Mammary epithelial cell (primary cell): ENCODE measurements at regions not wholly inside any gene's neighbourhood (a gene's known extent, or its start where the extent isn't known, plus 50 kb on each side); places are given as distances from the start of the nearest gene placed in this dataset.

Experiments used
- EZH2 ChIP-seq: IDR thresholded peaks from 2 replicates; pipeline ENCODE4 v1.6.1; 2012; ENCODE audit warnings: low read length, inconsistent platforms, borderline replicate concordance
- TF ChIP-seq, protein P1 (sequence below), 2 donors: IDR thresholded peaks in 1 of 2; conservative IDR thresholded peaks in 1 of 2; 2 replicates each; pipeline ENCODE4 v1.5.1; 2011 to 2012; ENCODE audit warnings: inconsistent platforms in 2 of 2, low read length in 2 of 2, mild to moderate bottlenecking in 2 of 2, control low read depth in 1 of 2, low read depth in 1 of 2; ENCODE audit not compliant: insufficient read depth in 1 of 2; ENCODE audit errors: extremely low read depth in 1 of 2

DNA sequence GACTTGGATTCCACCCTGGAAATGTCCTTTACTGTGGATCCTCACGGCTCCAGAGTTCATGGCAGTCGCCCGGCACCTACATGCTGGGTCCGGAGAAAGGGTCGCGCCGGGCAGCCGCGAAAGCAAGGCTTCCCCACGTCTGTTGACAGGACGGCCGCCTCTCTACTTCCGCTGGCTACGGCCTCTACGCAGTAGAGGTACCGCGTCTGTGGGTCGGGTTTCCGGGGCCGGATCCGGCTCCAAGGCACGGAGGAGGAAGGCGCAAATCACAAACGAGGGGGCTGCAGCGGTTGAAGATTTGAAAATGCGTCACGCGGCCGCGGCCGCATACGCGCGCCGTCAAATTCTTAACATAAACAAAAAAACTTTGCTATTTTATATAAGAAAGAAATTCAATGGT lies 649.6 kb downstream of the REEP3 start:
- TF ChIP-seq, protein P1, sequence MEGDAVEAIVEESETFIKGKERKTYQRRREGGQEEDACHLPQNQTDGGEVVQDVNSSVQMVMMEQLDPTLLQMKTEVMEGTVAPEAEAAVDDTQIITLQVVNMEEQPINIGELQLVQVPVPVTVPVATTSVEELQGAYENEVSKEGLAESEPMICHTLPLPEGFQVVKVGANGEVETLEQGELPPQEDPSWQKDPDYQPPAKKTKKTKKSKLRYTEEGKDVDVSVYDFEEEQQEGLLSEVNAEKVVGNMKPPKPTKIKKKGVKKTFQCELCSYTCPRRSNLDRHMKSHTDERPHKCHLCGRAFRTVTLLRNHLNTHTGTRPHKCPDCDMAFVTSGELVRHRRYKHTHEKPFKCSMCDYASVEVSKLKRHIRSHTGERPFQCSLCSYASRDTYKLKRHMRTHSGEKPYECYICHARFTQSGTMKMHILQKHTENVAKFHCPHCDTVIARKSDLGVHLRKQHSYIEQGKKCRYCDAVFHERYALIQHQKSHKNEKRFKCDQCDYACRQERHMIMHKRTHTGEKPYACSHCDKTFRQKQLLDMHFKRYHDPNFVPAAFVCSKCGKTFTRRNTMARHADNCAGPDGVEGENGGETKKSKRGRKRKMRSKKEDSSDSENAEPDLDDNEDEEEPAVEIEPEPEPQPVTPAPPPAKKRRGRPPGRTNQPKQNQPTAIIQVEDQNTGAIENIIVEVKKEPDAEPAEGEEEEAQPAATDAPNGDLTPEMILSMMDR (conservative IDR thresholded peaks at IDR 0.05 in 1 of 2, IDR thresholded peaks at IDR 0.05 in 1 of 2; ENCODE audit: extremely low read depth in 1 of 2, insufficient read depth in 1 of 2, low read depth in 1 of 2, low read length in 2 of 2) = no peak
- no peak for TF ChIP-seq EZH2
